Naive thymus-derived CD4-positive, alpha-beta T cell (primary cell): ENCODE measurements at regions not wholly inside any gene's neighbourhood (a gene's known extent, or its start where the extent isn't known, plus 50 kb on each side); places are given as distances from the start of the nearest gene placed in this dataset.
"Not testable (repeated sequence)": the region's sequence is repeated elsewhere in the genome, so short reads cannot be mapped to it uniquely, and the experiment has no call there.

Source experiments
- ATAC-seq: fragments of 150-1000 bp; cut with Tn5 transposase; 2 replicates; pipeline ENCODE4 v1.10.0; 2021; ENCODE audit warnings: mild to moderate bottlenecking, moderate library complexity
- CTCF ChIA-PET: fragments of 350-600 bp; sonication (Branson Sonifier 250); formaldehyde crosslinking; loops from one replicate; lab custom pipeline; 2021; ENCODE audit warnings: antibody characterized with exemption; lab: Charles Lee
- POLR2A ChIA-PET: fragments of 350-600 bp; sonication (Branson Sonifier 250); formaldehyde crosslinking; loops from one replicate; lab custom pipeline; 2021; ENCODE audit warnings: antibody characterized with exemption, inconsistent platforms; lab: Charles Lee
- DNase-seq, 9 donors: peaks; one replicate each; pipeline versions ENCODE4 v3.0.0 to v3.0.0-alpha.2; 2020 to 2022; ENCODE audit warnings: mixed read lengths in 1 of 9
- H3K27ac ChIP-seq: one replicate; pipeline ENCODE4 v1.7.0; 2013; ENCODE audit warnings: mild to moderate bottlenecking, low read depth, low read length, moderate library complexity
- H3K27me3 ChIP-seq, 2 donors: one replicate each; pipeline ENCODE4 v1.7.0; 2013; ENCODE audit warnings: low read length in 2 of 2, mild to moderate bottlenecking in 2 of 2, moderate library complexity in 2 of 2; ENCODE audit not compliant: control insufficient read depth in 2 of 2, insufficient read depth in 2 of 2
- H3K36me3 ChIP-seq, 3 experiments: 1 replicate in 2 of 3; 2 replicates in 1 of 3; pipeline ENCODE4 v1.7.0; 2013; ENCODE audit warnings: low read length in 3 of 3, mild to moderate bottlenecking in 3 of 3, moderate library complexity in 1 of 3; ENCODE audit not compliant: insufficient read depth in 3 of 3, control insufficient read depth in 2 of 3
- H3K4me1 ChIP-seq, 2 donors: one replicate each; pipeline ENCODE4 v1.7.0; 2013; ENCODE audit warnings: low read length in 2 of 2, mild to moderate bottlenecking in 2 of 2, moderate library complexity in 1 of 2; ENCODE audit not compliant: control insufficient read depth in 2 of 2, insufficient read depth in 2 of 2
- H3K4me3 ChIP-seq: 2 replicates; pipeline ENCODE4 v1.7.0; 2013; ENCODE audit warnings: mild to moderate bottlenecking, low read length
- H3K9me3 ChIP-seq, 3 experiments: 1 replicate in 2 of 3; 2 replicates in 1 of 3; pipeline ENCODE4 v1.7.0; 2013; ENCODE audit warnings: low read length in 3 of 3; ENCODE audit not compliant: control insufficient read depth in 2 of 3
- H3K27ac Mint-ChIP-seq, 9 donors: one replicate each; pipeline ENCODE4 v1.8.0; 2020 to 2022; ENCODE audit warnings: mixed read lengths in 9 of 9, mild to moderate bottlenecking in 8 of 9, moderate library complexity in 5 of 9, inconsistent platforms in 2 of 9
- H3K27me3 Mint-ChIP-seq, 5 donors: one replicate each; pipeline ENCODE4 v1.8.0; 2021 to 2022; ENCODE audit warnings: mixed read lengths in 5 of 5, mild to moderate bottlenecking in 1 of 5
- H3K36me3 Mint-ChIP-seq, 5 donors: one replicate each; pipeline ENCODE4 v1.8.0; 2020 to 2022; ENCODE audit warnings: mixed read lengths in 5 of 5, mild to moderate bottlenecking in 3 of 5, inconsistent platforms in 1 of 5
- H3K4me1 Mint-ChIP-seq, 7 donors: one replicate each; pipeline ENCODE4 v1.8.0; 2020 to 2022; ENCODE audit warnings: mixed read lengths in 7 of 7, mild to moderate bottlenecking in 3 of 7, inconsistent platforms in 1 of 7
- H3K4me3 Mint-ChIP-seq, 10 donors: one replicate each; pipeline ENCODE4 v1.8.0; 2020 to 2022; ENCODE audit warnings: mild to moderate bottlenecking in 10 of 10, mixed read lengths in 10 of 10, moderate library complexity in 6 of 10, inconsistent platforms in 2 of 10
- H3K9me3 Mint-ChIP-seq, 11 donors: one replicate each; pipeline ENCODE4 v1.8.0; 2020 to 2022; ENCODE audit warnings: mixed read lengths in 11 of 11, mild to moderate bottlenecking in 4 of 11, inconsistent platforms in 1 of 11, moderate library complexity in 1 of 11
- intact Hi-C, 2 donors: fragments of 100-400 bp; cut with micrococcal nuclease; formaldehyde crosslinking; loops; one replicate each; pipeline ENCODE4 v1.15.1; 2023

- Mint-ChIP-seq H3K36me3 (peaks cover 0 to 12% (median 0%) of the 10 kb centered on the region in 5 donors), H3K9me3 (peaks cover 8 to 23% (median 18%) of the 10 kb centered on the region in 11 donors)
- no peak for DNase-seq
These were observed 100.3 kb downstream of the F11 start for GRCh38 chr4:186366326-186366725.

GRCh38 chr4:186363038-186363437 lies 97.0 kb downstream of the F11 start:
- H3K27me3 Mint-ChIP-seq, H3K9me3 ChIP-seq, H3K4me3 ChIP-seq, CTCF ChIA-PET, H3K27ac Mint-ChIP-seq, POLR2A ChIA-PET, H3K36me3 ChIP-seq, H3K4me3 Mint-ChIP-seq, DNase-seq, ATAC-seq, H3K4me1 Mint-ChIP-seq, H3K4me1 ChIP-seq, H3K27ac ChIP-seq, H3K27me3 ChIP-seq: not testable (repeated sequence)
- H3K36me3 Mint-ChIP-seq = peaks cover 0 to 12% (median 0%) of the 10 kb centered on the region in 5 donors
- intact Hi-C loops = loop anchor here in 1 of 2 donors (2.0 kb wide), 1 partner anchor 224 kb away; no protein-coding TSS in a partner anchor
- peaks cover 8 to 23% (median 18%) of the 10 kb centered on the region in 11 donors for H3K9me3 Mint-ChIP-seq

More at GRCh38 chr4:186366326-186366725, 100.3 kb downstream of the F11 start:
- CTCF ChIA-PET = no interaction called here
- H3K27ac Mint-ChIP-seq = no peak overlapping the region
- POLR2A ChIA-PET = no interaction called here
- H3K27me3 Mint-ChIP-seq = no peaks in the 10 kb centered on the region
- H3K4me1 Mint-ChIP-seq = no peaks in the 10 kb centered on the region
- no peaks in the 10 kb centered on the region for H3K36me3 ChIP-seq
- no peaks in the 10 kb centered on the region for H3K27me3 ChIP-seq
- H3K4me1 ChIP-seq = no peaks in the 10 kb centered on the region
- intact Hi-C loops = no loop called here
- no peak overlapping the region for H3K4me3 Mint-ChIP-seq
- no peak for ATAC-seq
- H3K27ac ChIP-seq = no peak overlapping the region
- H3K9me3 ChIP-seq = peaks cover 0 to 8% (median 0%) of the 10 kb centered on the region in 3 experiments
- no peak overlapping the region for H3K4me3 ChIP-seq

DNA sequence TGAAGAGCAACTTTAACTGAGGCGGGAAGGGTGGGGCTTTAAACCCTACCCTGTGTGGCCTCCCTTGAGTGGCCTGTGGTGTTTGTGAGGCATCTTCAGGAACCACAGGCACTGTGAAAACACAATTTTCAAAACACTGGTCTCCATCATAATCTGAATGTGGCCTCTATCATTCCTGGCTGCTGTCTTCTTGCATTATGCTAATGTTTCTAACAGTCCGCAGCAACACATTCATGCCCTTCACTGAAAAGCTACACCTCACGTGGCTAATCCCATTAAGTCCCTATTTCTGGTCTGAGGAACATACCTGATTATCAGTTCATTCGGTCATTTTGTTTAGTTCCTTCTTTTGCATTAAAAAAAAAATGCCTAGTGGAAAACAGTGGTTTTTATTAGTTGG lies 94.6 kb downstream of the F11 start:
- intact Hi-C loops = no loop called here
- Mint-ChIP-seq H3K36me3 (peaks cover 0 to 12% (median 0%) of the 10 kb centered on the region in 5 donors), H3K4me3 (no peak overlapping the region), H3K9me3 (peaks cover 8 to 23% (median 17%) of the 10 kb centered on the region in 11 donors), H3K27me3 (peaks cover 0 to 2% (median 0%) of the 10 kb centered on the region in 5 donors), H3K27ac (no peak overlapping the region), H3K4me1 (no peaks in the 10 kb centered on the region)
- Histone ChIP-seq H3K27me3 (no peaks in the 10 kb centered on the region), H3K27ac (no peak overlapping the region), H3K4me1 (no peaks in the 10 kb centered on the region), H3K9me3 (peaks cover 0 to 8% (median 0%) of the 10 kb centered on the region in 3 experiments), H3K4me3 (no peak overlapping the region), H3K36me3 (no peaks in the 10 kb centered on the region)
- CTCF ChIA-PET = no interaction called here
- POLR2A ChIA-PET = no interaction called here
- ATAC-seq (no peak), DNase-seq (no peak)

DNA sequence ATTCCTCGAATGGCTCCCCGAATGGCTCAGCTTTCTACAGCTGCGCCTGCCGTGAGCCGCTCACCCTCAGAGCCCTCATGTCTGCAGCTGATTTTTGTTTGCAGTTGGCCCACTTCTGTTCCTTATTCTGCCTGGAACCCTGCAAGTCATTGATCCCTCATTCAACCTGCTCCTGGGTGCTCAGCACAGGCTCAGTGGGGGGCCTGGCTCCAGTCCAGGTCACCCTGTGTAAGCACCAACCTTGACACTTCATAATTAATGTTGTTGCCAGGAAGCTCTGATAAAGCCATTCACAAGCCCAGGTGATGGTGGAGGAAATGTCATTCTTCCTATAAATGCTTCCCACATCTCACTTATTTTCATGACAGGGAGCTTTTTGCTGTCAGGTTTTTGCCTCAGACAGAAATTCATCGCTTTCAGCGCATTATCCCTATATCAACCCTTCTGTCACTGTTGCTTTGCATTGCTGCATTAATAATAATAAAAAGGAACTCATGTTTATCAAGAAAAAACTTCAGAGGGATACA lies 85.7 kb downstream of the F11 start:
- Mint-ChIP-seq H3K4me3 (no peak overlapping the region), H3K36me3 (no peaks in the 10 kb centered on the region), H3K4me1 (no peaks in the 10 kb centered on the region), H3K9me3 (peaks cover 0 to 5% (median 0%) of the 10 kb centered on the region in 11 donors), H3K27ac (no peak overlapping the region), H3K27me3 (peaks cover 0 to 13% (median 9%) of the 10 kb centered on the region in 5 donors)
- CTCF ChIA-PET = interaction anchor here (0.5 kb wide), 1 partner anchor 36 kb away, joined by 3 read pairs; no protein-coding TSS in a partner anchor
- Histone ChIP-seq H3K4me3 (no peak overlapping the region), H3K27ac (no peak overlapping the region), H3K4me1 (no peaks in the 10 kb centered on the region), H3K27me3 (no peaks in the 10 kb centered on the region), H3K9me3 (no peaks in the 10 kb centered on the region), H3K36me3 (no peaks in the 10 kb centered on the region)
- intact Hi-C loops = no loop called here
- ATAC-seq (no peak), DNase-seq (no peak)
- POLR2A ChIA-PET = no interaction called here

DNA sequence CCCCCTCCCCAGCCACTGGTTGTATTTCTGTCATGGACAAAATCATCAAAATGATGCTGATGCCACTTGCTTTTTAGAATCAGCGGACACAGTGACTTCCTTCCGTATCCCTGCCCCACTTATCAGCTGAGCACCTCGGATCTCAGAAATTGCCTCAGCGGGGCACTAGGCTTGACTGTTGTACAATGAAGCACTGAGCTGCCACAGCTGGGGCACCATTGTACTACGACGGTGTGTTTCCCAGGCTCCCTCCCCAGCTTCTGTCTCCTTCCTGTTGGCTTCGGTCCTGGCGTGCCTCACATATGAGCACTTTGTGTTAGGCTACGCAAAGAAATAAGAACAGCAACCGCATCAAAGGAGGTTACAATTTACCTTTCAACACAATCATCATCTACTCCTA lies 82.4 kb downstream of the F11 start:
- ATAC-seq = no peak
- intact Hi-C loops = no loop called here

DNA sequence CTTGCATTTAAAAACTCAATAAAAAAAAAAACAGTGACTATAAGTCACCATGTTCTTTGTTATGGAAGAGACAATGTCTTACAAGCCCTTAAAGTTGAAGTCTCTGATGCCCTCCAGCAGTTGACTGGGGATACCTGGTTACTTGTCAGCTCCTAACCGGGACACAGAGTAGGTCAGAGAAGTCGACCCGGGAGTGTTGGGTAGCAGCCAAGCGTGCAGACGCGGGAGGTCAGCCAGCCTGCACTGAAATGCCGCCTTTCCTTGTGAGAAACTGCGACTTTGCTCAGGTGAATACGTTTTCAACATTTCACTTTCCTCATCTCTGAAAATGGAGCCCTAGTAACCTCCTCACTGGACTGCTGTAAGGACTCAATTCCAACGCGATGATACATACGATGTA lies 81.8 kb downstream of the F11 start:
- intact Hi-C loops = no loop called here
- H3K9me3 ChIP-seq = no peaks in the 10 kb centered on the region
- H3K36me3 ChIP-seq = no peaks in the 10 kb centered on the region
- H3K4me1 ChIP-seq = no peaks in the 10 kb centered on the region
- no peak overlapping the region for H3K27ac ChIP-seq
- no peaks in the 10 kb centered on the region for H3K4me1 Mint-ChIP-seq
- no peak overlapping the region for H3K4me3 ChIP-seq
- peaks cover 0 to 19% (median 7%) of the 10 kb centered on the region in 5 donors for H3K27me3 Mint-ChIP-seq
- CTCF ChIA-PET = no interaction called here
- DNase-seq (no peak), ATAC-seq (no peak)
- POLR2A ChIA-PET = no interaction called here
- no peak overlapping the region for H3K27ac Mint-ChIP-seq
- H3K36me3 Mint-ChIP-seq = no peaks in the 10 kb centered on the region
- no peaks in the 10 kb centered on the region for H3K27me3 ChIP-seq
- H3K4me3 Mint-ChIP-seq = no peak overlapping the region
- peaks cover 0 to 4% (median 0%) of the 10 kb centered on the region in 11 donors for H3K9me3 Mint-ChIP-seq

More for the DNA sequence above, 82.4 kb downstream of the F11 start:
- Histone ChIP-seq H3K9me3 (no peaks in the 10 kb centered on the region), H3K27me3 (no peaks in the 10 kb centered on the region), H3K27ac (no peak overlapping the region), H3K4me1 (no peaks in the 10 kb centered on the region), H3K36me3 (no peaks in the 10 kb centered on the region), H3K4me3 (no peak overlapping the region)
- H3K4me1 Mint-ChIP-seq = no peaks in the 10 kb centered on the region
- peak overlapping the region in 1 of 9 donors; percentile 12 for H3K27ac Mint-ChIP-seq
- no peak overlapping the region for H3K4me3 Mint-ChIP-seq
- no peaks in the 10 kb centered on the region for H3K36me3 Mint-ChIP-seq
- peaks cover 0 to 19% (median 5%) of the 10 kb centered on the region in 5 donors for H3K27me3 Mint-ChIP-seq
- DNase-seq = no peak
- H3K9me3 Mint-ChIP-seq = peaks cover 0 to 5% (median 0%) of the 10 kb centered on the region in 11 donors
- CTCF ChIA-PET = no interaction called here
- POLR2A ChIA-PET = no interaction called here

DNA sequence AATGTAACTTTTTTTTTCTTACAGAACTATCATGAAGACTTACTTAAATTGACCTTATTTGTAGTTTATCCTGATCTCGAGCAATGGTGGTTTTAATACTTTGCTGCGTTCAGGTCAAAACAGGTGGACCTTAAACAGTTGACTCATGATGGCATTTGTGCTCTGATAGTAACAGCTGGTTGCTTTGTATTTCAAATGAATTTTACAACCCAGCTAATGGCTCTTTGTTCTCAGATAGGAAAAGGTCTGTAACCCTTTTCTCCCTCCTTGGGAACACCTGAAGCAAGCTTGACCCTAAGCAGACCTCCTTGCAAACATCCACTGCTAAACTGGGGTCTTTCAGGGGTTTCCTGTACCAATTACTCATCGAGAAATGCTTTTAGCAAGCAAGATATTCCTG lies 79.2 kb downstream of the F11 start:
- H3K27me3 Mint-ChIP-seq = peaks cover 0 to 25% (median 6%) of the 10 kb centered on the region in 5 donors
- H3K27ac Mint-ChIP-seq = no peak overlapping the region
- no peaks in the 10 kb centered on the region for H3K9me3 ChIP-seq
- H3K27me3 ChIP-seq = no peaks in the 10 kb centered on the region
- H3K27ac ChIP-seq = no peak overlapping the region
- H3K36me3 Mint-ChIP-seq = no peaks in the 10 kb centered on the region
- H3K4me3 Mint-ChIP-seq = no peak overlapping the region
- H3K36me3 ChIP-seq = no peaks in the 10 kb centered on the region
- DNase-seq (no peak), ATAC-seq (no peak)
- CTCF ChIA-PET = no interaction called here
- POLR2A ChIA-PET = no interaction called here
- no peaks in the 10 kb centered on the region for H3K4me1 Mint-ChIP-seq
- intact Hi-C loops = no loop called here
- H3K9me3 Mint-ChIP-seq = peaks cover 0 to 3% (median 0%) of the 10 kb centered on the region in 11 donors
- no peaks in the 10 kb centered on the region for H3K4me1 ChIP-seq
- no peak overlapping the region for H3K4me3 ChIP-seq
